HG03439 (cell line): ENCODE measurements at regions not wholly inside any gene's neighbourhood (a gene's known extent, or its start where the extent isn't known, plus 50 kb on each side); places are given as distances from the start of the nearest gene placed in this dataset.
"Not testable (repeated sequence)": the region's sequence is repeated elsewhere in the genome, so short reads cannot be mapped to it uniquely, and the experiment has no call there.

Source experiments
- ATAC-seq: cut with Tn5 transposase; IDR thresholded peaks from one replicate; pipeline ENCODE4 v1.9.1; 2021; ENCODE audit warnings: mild to moderate bottlenecking, moderate library complexity; ENCODE audit not compliant: unreplicated experiment

- ATAC-seq = no peak
Measured at GRCh38 chrX:128992107-128992971, 531.0 kb downstream of the SMARCA1 start.

- no peak for ATAC-seq
Measured at GRCh38 chrX:128975745-128976144, 547.5 kb downstream of the SMARCA1 start.

GRCh38 chrX:128973033-128973432 lies 550.3 kb downstream of the SMARCA1 start:
- no peak for ATAC-seq

- no peak for ATAC-seq
Measured at GRCh38 chrX:128961290-128961689, 562.0 kb downstream of the SMARCA1 start.

GRCh38 chrX:128954697-128955096 lies 568.6 kb downstream of the SMARCA1 start:
- not testable (repeated sequence) for ATAC-seq

GRCh38 chrX:128931071-128931470 lies 592.2 kb downstream of the SMARCA1 start:
- no peak for ATAC-seq

- ATAC-seq = no peak
Measured at GRCh38 chrX:128929271-128930057, 593.8 kb downstream of the SMARCA1 start.

- ATAC-seq = no peak
Measured at GRCh38 chrX:128928636-128929035, 594.7 kb downstream of the SMARCA1 start.

- no peak for ATAC-seq
Measured at GRCh38 chrX:128927363-128927762, 595.9 kb downstream of the SMARCA1 start.

- ATAC-seq = no peak
Measured at GRCh38 chrX:128906753-128907152, 616.5 kb downstream of the SMARCA1 start.

- ATAC-seq = no peak
Measured at GRCh38 chrX:128901018-128901417, 622.3 kb downstream of the SMARCA1 start.

- no peak for ATAC-seq
Measured at GRCh38 chrX:128897621-128898020, 625.7 kb downstream of the SMARCA1 start.

GRCh38 chrX:128891554-128891953 lies 631.7 kb downstream of the SMARCA1 start:
- no peak for ATAC-seq

- ATAC-seq = no peak
Measured at GRCh38 chrX:128884430-128884829, 638.9 kb downstream of the SMARCA1 start.

- no peak for ATAC-seq
Measured at GRCh38 chrX:128883650-128884049, 639.6 kb downstream of the SMARCA1 start.

GRCh38 chrX:128870361-128870760 lies 652.9 kb downstream of the SMARCA1 start:
- no peak for ATAC-seq

- ATAC-seq = no peak
Measured at GRCh38 chrX:128862557-128862956, 660.7 kb downstream of the SMARCA1 start.

GRCh38 chrX:128848374-128848773 lies 674.9 kb downstream of the SMARCA1 start:
- no peak for ATAC-seq

- no peak for ATAC-seq
Measured at GRCh38 chrX:128846385-128846784, 676.9 kb downstream of the SMARCA1 start.

GRCh38 chrX:128818690-128819089 lies 704.6 kb downstream of the SMARCA1 start:
- ATAC-seq = no peak

GRCh38 chrX:128816919-128817318 lies 706.4 kb downstream of the SMARCA1 start:
- no peak for ATAC-seq

- no peak for ATAC-seq
Measured at GRCh38 chrX:128807367-128807766, 715.9 kb downstream of the SMARCA1 start.
